Esophagus (tissue), 2 donors: ENCODE measurements at regions not wholly inside any gene's neighbourhood (a gene's known extent, or its start where the extent isn't known, plus 50 kb on each side); places are given as distances from the start of the nearest gene placed in this dataset.

Experiments used
- H3K27ac ChIP-seq, 2 donors: one replicate each; pipeline ENCODE4 v1.5.1; 2013; ENCODE audit warnings: low read depth in 2 of 2, mild to moderate bottlenecking in 2 of 2, inconsistent platforms in 1 of 2, low read length in 1 of 2, moderate library complexity in 1 of 2
- H3K27me3 ChIP-seq, 2 donors: one replicate each; pipeline ENCODE4 v1.6.1; 2013; ENCODE audit warnings: low read length in 2 of 2, control low read depth in 1 of 2, mild to moderate bottlenecking in 1 of 2; ENCODE audit not compliant: insufficient read depth in 2 of 2, control insufficient read depth in 1 of 2
- H3K36me3 ChIP-seq, 2 donors: one replicate each; pipeline ENCODE4 v1.6.1; 2013; ENCODE audit warnings: low read length in 1 of 2; ENCODE audit not compliant: control insufficient read depth in 2 of 2, insufficient read depth in 2 of 2
- H3K4me1 ChIP-seq, 2 donors: one replicate each; pipeline ENCODE4 v1.6.1; 2013; ENCODE audit warnings: low read length in 1 of 2; ENCODE audit not compliant: control insufficient read depth in 2 of 2, insufficient read depth in 2 of 2
- H3K4me3 ChIP-seq, 2 donors: one replicate each; pipeline ENCODE4 v1.5.1; 2013; ENCODE audit warnings: low read length in 2 of 2, mild to moderate bottlenecking in 2 of 2, low read depth in 1 of 2, moderate library complexity in 1 of 2
- H3K9me3 ChIP-seq, 2 donors: one replicate each; pipeline ENCODE4 v1.6.1; 2013; ENCODE audit warnings: mild to moderate bottlenecking in 2 of 2, low read depth in 1 of 2, low read length in 1 of 2, moderate library complexity in 1 of 2; ENCODE audit not compliant: control insufficient read depth in 2 of 2, insufficient read depth in 1 of 2
- WGBS, 2 donors: extraction: QIAGEN DNeasy Blood & Tissue Kit; methylation state at CpG; one replicate each; pipeline ENCODE4 v1.1.7; 2013; 5-methylcytosine and 5-hydroxymethylcytosine counted together
- donor health status: healthy with polysubstance abuse.
- donor health status: Bipolar disorder and iron deficiency.

DNA sequence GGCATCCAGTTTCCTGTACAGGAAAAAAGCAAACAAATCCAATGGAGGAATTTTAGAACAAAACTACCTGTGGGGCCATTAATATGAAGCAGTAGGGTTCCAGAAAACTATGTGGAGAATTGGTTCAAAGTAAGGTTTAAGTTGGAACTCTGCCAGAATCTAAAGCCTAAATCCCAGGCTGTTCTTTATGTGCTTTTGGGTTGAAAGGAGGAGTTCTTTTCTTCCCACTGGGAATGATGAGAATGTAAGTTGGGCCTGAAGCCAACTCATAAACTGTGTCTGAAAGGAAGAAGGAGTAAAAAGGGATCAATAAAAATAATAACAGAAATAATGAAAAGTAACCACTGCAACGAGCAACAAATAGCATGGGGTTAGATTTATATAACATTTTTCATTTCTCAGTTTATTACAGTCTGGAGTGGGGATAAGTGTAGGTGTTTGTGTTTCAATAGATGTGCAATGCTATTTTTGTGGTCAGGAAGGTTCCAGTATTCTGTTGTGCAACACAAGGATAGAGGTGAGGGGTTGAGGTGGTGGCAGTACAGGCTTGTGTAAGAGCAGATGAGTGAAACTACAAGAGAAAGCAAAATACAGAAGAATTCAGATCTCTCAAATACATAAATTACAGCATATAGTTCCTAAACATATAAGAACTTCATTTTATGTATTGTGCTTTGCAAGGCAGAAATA lies 373.6 kb downstream of the EMP1 start:
- H3K36me3 ChIP-seq, result no peaks in the 10 kb centered on the region
- H3K27ac ChIP-seq, result no peak overlapping the region
- H3K27me3 ChIP-seq, result no peaks in the 10 kb centered on the region
- peaks cover 0 to 3% of the 10 kb centered on the region in 2 donors for H3K9me3 ChIP-seq
- 49 to 51% methylated on average over 1 of the region's 1 CpG for WGBS, 2 donors
- H3K4me1 ChIP-seq, result no peaks in the 10 kb centered on the region
- no peak overlapping the region for H3K4me3 ChIP-seq

DNA sequence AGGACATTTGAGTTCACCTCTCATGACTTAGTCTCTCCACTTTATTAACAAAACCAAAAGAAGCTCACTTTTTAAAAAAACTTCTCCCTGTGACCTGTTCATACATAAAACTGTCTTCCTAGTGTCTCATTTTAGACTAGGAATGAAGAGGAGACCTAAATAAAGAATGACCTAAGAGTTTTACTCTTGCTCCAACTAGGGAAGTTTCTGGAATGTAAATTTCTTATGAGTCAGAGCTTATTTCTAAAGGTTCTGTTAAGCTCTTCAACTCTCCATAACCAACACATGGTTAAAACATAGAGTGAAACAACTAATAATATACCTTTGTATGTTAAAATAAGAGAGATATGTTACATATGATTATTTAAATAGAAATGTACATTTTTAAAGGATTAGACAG lies 369.8 kb downstream of the EMP1 start:
- Histone ChIP-seq H3K27me3 (no peaks in the 10 kb centered on the region), H3K36me3 (no peaks in the 10 kb centered on the region), H3K4me1 (no peaks in the 10 kb centered on the region), H3K4me3 (no peak overlapping the region), H3K27ac (no peak overlapping the region), H3K9me3 (peaks cover 3 to 5% of the 10 kb centered on the region in 2 donors)

DNA sequence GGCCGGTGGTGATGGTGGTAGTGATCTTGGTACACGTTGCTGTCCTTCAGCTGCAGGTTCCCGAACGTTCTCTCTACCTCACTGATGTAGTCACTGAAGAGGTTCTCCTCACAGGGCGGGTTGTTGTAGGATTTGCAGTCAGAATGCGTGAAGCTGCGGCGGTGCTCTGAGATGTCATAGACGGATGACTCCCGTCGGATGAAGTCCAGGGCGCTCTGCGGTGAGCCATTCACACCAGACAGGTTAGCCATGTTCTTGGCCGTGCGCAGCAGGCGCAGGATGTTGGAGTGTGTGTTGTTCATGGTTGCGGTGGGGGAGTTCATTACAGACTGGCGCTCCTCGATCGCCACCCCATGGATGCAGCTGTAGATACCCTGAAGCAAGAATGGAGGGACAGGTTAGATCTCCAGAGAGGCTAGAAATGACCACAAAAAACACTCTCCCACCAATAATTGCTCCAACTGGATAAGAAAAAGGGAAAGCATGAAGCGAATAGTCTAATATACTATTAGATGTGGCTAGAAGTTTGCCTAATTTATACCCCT lies 367.8 kb downstream of the EMP1 start:
- Histone ChIP-seq H3K4me3 (no peak overlapping the region), H3K4me1 (no peaks in the 10 kb centered on the region), H3K27me3 (no peaks in the 10 kb centered on the region), H3K9me3 (peaks cover 3 to 5% of the 10 kb centered on the region in 2 donors), H3K36me3 (no peaks in the 10 kb centered on the region), H3K27ac (no peak overlapping the region)
- 92 to 93% methylated on average over 21 of the region's 21 CpGs for WGBS, 2 donors

DNA sequence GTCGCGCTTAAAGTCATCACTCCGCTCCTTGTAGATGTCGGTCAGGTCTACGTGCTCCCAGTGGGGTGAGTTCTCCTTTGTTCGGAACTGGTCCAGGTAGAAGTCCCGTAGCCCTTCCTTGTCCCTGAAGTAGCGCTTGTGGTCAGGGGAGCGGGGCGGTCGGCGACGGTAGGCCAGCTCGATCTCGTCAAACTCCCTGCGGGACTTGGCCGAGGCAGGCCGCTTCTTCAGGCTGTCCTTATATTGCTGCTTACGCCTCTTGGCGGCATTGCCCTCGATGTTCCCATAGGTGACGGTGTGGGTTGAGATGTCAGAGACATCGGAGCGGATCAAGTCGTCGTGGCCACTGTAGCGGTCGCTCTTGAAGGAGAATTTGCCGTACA lies 367.2 kb downstream of the EMP1 start:
- 96 to 98% methylated on average over 29 of the region's 29 CpGs for WGBS, 2 donors
- Histone ChIP-seq H3K4me1 (no peaks in the 10 kb centered on the region), H3K27me3 (no peaks in the 10 kb centered on the region)

DNA sequence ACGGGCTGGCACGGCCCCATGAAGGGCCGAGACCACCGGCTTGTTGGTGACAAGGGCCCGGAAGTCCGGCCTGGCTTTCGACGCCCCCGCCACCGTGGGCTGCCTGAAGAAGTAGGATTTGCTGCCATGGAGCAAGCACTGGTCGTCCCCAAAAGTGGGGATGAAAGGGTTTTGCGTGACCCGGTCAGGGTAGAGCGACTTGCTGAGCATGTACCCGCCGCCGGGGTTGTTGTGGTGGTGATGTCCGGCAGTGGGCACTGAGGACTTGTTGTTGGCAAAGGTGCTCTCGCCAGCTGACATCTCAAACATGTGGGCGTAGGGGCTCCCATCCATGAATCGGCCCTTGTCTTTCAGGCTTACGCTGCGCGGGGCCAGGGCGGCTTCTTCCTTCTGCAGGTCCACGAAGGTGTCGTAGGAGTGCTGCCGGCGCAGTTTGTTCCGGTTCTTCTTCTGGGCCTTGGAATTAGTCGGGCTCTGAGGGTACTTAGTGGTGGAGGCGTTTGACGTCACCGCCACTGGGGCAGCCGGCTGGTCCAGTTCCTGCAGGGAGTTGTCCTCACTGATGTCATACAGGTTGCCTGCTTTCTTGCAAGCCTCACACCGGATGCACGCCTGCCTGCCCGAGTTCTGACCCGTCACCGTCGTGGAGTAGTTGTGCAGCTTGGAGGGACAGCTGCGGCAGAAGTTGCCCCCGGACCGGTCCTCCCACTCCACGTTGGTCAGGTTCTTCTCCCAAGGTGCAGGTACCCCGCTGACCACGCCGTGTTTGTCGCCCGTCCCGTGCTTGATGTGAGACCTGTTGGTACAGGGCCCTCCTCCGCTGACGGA lies 366.6 kb downstream of the EMP1 start:
- no peaks in the 10 kb centered on the region for H3K27me3 ChIP-seq
- WGBS, 2 donors, result 96 to 97% methylated on average over 53 of the region's 53 CpGs

More for the DNA sequence above, 367.2 kb downstream of the EMP1 start:
- no peaks in the 10 kb centered on the region for H3K36me3 ChIP-seq
- peaks cover 3 to 5% of the 10 kb centered on the region in 2 donors for H3K9me3 ChIP-seq
- no peak overlapping the region for H3K4me3 ChIP-seq
- H3K27ac ChIP-seq, result no peak overlapping the region

DNA sequence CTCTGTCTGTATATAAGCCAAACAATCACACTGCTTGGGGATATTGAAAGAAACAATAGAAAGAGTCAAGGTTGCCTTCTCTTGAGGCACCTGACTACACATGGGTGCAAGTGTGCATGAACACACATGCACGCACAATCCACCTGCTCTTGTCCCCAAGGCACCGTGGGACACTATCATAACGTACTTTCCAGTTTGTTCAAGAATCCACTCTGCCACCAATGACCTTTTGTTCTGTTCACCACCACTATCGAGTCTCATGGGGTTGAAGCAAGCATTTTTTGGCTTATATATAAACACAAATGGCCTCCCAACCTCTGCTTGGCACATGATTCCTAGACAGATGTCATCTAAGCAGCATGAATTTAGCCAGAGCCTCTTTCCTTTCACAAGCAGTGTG lies 365.4 kb downstream of the EMP1 start:
- H3K27me3 ChIP-seq, result no peaks in the 10 kb centered on the region
- no peaks in the 10 kb centered on the region for H3K36me3 ChIP-seq
- H3K27ac ChIP-seq, result no peak overlapping the region
- H3K4me3 ChIP-seq, result no peak overlapping the region
- peaks cover 1 to 5% of the 10 kb centered on the region in 2 donors for H3K9me3 ChIP-seq
- H3K4me1 ChIP-seq, result no peaks in the 10 kb centered on the region
- 78 to 81% methylated on average over 4 of the region's 4 CpGs for WGBS, 2 donors

More for the DNA sequence above, 366.6 kb downstream of the EMP1 start:
- Histone ChIP-seq H3K4me1 (no peaks in the 10 kb centered on the region), H3K4me3 (no peak overlapping the region), H3K36me3 (no peaks in the 10 kb centered on the region), H3K27ac (no peak overlapping the region), H3K9me3 (peaks cover 3 to 5% of the 10 kb centered on the region in 2 donors)

DNA sequence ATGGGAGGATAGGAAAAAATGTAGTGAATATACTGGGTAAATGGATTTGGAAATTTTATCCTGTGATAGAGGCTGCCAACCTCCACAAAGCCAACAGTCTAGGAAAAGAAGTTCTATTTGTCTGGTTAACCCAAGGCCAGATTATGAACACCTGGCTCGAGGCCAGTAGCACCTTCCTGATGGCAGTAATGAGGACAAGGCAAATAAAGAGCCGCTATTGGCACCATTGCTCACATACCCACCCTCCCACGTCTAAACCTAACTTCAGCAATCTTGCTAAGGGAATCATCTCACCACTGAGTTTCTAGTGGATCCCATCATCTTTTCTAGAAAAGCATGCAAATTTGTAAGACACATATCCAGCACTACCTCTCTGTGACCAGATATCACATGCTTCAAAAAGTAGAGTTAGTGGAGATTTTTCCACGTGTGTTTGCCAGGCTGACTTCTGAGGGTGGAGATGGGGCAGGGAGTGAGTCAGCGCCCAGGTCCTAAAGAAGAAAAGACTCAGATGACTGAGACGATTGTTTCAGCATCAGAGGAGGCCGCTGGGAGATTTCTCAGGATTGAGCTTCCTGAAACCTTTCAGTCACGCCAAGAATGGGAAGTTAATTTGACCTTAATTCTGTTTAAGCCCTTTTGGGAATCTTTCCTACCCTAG lies 362.9 kb downstream of the EMP1 start:
- WGBS, 2 donors, result 48 to 49% methylated on average over 8 of the region's 8 CpGs
- Histone ChIP-seq H3K27ac (no peak overlapping the region), H3K27me3 (no peaks in the 10 kb centered on the region), H3K4me3 (no peak overlapping the region), H3K9me3 (peaks cover 0 to 5% of the 10 kb centered on the region in 2 donors), H3K36me3 (no peaks in the 10 kb centered on the region), H3K4me1 (no peaks in the 10 kb centered on the region)

DNA sequence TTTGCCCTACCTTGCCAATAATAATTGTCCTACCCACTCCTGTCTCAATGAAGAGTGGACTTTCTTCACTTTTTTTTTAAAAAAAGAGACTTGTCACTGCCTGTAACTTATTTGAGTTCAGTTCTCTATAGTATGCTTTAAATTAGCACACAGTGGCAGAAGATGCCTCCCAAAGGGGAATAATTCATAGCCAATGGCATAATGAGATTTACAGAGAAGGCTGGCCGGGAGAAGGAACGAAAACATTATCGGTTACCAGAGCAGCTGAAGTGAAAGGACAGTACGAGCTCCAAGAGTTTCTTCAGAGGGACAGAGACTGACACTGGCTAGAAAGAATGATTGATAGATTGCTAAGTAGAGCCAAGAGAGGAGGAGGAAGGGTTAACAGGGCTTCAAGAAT lies 356.3 kb downstream of the EMP1 start:
- Histone ChIP-seq H3K9me3 (no peaks in the 10 kb centered on the region), H3K27ac (no peak overlapping the region), H3K4me1 (no peaks in the 10 kb centered on the region), H3K27me3 (peaks cover 0 to 4% of the 10 kb centered on the region in 2 donors), H3K36me3 (no peaks in the 10 kb centered on the region), H3K4me3 (no peak overlapping the region)
- WGBS, 2 donors, result 78 to 79% methylated on average over 4 of the region's 4 CpGs

DNA sequence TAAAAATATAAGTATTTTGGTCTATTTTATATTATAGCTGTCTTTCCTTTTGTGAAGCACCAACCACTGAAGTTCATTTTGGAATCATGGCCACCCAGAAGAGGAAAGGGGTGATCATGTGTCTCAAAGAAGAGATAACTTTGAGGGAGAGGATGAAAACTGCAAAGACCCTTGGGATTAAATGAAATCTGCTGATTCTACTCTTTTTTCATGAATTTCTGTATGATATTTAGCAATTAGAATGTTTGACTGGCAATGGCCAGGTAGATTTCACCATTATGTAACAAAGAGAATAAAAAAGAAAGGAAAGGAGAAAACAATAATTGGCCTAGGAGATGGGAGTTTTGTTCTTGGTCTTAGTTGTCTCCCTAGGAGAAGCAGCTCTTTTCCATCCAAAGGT lies 350.8 kb downstream of the EMP1 start:
- Histone ChIP-seq H3K4me3 (no peak overlapping the region), H3K4me1 (no peaks in the 10 kb centered on the region), H3K36me3 (no peaks in the 10 kb centered on the region), H3K27me3 (no peaks in the 10 kb centered on the region), H3K9me3 (no peaks in the 10 kb centered on the region), H3K27ac (no peak overlapping the region)
